ENCODE measurements at regions not wholly inside any gene's neighbourhood (a gene's known extent, or its start where the extent isn't known, plus 50 kb on each side); places are given as distances from the start of the nearest gene placed in this dataset.

DNA sequence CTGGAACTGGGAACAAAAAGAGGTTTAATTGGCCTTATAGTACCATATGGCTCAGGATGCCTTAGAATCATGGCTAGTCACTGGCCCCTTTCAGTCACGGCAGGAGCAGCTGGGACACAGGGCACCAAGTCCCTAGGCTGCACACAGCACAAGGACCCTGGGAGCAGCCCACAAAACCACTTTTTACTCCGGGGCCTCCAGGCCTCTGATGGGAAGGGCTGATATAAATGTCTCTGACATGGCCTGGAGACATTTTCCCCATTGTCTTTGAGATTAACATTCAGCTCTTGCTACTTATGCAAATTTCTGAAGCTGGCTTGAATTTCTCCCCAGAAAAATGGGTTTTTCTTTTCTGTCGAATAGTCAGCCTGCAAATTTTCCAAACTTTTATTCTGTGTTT lies 1026.4 kb upstream of the COX7C start:
- TF ChIP-seq CEBPB (IDR thresholded peaks at IDR 0.05) = no peak
- no peak for TF ChIP-seq YY1 (IDR thresholded peaks at IDR 0.05; ENCODE audit: low read depth)
- no peak for TF ChIP-seq ZBTB7A (IDR thresholded peaks at IDR 0.05; ENCODE audit: low read depth)
- TF ChIP-seq TCF12 (IDR thresholded peaks at IDR 0.05; ENCODE audit: low read depth) = no peak
- no peak for TF ChIP-seq FOXM1 (IDR thresholded peaks at IDR 0.05; ENCODE audit: borderline replicate concordance, low read depth)
- TF ChIP-seq, protein P1, sequence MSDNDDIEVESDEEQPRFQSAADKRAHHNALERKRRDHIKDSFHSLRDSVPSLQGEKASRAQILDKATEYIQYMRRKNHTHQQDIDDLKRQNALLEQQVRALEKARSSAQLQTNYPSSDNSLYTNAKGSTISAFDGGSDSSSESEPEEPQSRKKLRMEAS (IDR thresholded peaks at IDR 0.05) = no peak
- TF ChIP-seq TEAD4 (IDR thresholded peaks at IDR 0.05) = no peak
- TF ChIP-seq TAF1 (IDR thresholded peaks at IDR 0.05; ENCODE audit: low read depth) = no peak
- TF ChIP-seq CREB1 (IDR thresholded peaks at IDR 0.05; ENCODE audit: low read depth) = no peak
- TF ChIP-seq, protein P2, sequence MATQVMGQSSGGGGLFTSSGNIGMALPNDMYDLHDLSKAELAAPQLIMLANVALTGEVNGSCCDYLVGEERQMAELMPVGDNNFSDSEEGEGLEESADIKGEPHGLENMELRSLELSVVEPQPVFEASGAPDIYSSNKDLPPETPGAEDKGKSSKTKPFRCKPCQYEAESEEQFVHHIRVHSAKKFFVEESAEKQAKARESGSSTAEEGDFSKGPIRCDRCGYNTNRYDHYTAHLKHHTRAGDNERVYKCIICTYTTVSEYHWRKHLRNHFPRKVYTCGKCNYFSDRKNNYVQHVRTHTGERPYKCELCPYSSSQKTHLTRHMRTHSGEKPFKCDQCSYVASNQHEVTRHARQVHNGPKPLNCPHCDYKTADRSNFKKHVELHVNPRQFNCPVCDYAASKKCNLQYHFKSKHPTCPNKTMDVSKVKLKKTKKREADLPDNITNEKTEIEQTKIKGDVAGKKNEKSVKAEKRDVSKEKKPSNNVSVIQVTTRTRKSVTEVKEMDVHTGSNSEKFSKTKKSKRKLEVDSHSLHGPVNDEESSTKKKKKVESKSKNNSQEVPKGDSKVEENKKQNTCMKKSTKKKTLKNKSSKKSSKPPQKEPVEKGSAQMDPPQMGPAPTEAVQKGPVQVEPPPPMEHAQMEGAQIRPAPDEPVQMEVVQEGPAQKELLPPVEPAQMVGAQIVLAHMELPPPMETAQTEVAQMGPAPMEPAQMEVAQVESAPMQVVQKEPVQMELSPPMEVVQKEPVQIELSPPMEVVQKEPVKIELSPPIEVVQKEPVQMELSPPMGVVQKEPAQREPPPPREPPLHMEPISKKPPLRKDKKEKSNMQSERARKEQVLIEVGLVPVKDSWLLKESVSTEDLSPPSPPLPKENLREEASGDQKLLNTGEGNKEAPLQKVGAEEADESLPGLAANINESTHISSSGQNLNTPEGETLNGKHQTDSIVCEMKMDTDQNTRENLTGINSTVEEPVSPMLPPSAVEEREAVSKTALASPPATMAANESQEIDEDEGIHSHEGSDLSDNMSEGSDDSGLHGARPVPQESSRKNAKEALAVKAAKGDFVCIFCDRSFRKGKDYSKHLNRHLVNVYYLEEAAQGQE (IDR thresholded peaks at IDR 0.05; ENCODE audit: low read depth) = no peak
- TF ChIP-seq EP300 (IDR thresholded peaks at IDR 0.05; ENCODE audit: borderline replicate concordance) = no peak

DNA sequence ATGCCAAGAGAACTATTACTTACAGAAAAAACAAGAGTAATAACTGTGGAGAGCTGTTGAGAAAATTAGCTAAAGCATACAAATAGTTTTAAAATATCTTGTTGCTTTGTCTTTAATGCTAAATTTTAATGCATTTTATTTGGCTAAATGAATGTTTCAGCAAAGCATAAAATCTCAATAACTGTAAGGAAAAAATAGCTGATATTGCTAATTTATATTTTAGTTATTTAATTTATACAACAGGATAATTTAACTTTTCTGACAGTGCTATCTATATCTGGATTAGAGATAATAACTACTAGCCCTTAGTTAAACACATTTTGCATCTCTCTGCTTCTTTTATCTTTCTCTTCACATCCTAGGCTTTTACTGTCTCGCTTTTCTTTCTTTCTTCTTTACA lies 1014.9 kb upstream of the COX7C start:
- no peak for TF ChIP-seq TEAD4 (IDR thresholded peaks at IDR 0.05)
- TF ChIP-seq TAF1 (IDR thresholded peaks at IDR 0.05; ENCODE audit: low read depth) = no peak
- TF ChIP-seq EP300 (IDR thresholded peaks at IDR 0.05; ENCODE audit: borderline replicate concordance) = no peak
- TF ChIP-seq, protein P3, sequence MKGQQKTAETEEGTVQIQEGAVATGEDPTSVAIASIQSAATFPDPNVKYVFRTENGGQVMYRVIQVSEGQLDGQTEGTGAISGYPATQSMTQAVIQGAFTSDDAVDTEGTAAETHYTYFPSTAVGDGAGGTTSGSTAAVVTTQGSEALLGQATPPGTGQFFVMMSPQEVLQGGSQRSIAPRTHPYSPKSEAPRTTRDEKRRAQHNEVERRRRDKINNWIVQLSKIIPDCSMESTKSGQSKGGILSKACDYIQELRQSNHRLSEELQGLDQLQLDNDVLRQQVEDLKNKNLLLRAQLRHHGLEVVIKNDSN (IDR thresholded peaks at IDR 0.05) = no peak
- no peak for TF ChIP-seq NFIC (IDR thresholded peaks at IDR 0.05)
- no peak for TF ChIP-seq ZBTB7A (IDR thresholded peaks at IDR 0.05; ENCODE audit: low read depth)
- TF ChIP-seq FOXM1 (IDR thresholded peaks at IDR 0.05; ENCODE audit: borderline replicate concordance, low read depth) = no peak
- TF ChIP-seq TCF12 (IDR thresholded peaks at IDR 0.05; ENCODE audit: low read depth) = no peak
- no peak for TF ChIP-seq YY1 (IDR thresholded peaks at IDR 0.05; ENCODE audit: low read depth)
- TF ChIP-seq EGR1 (IDR thresholded peaks at IDR 0.05) = no peak
- no peak for TF ChIP-seq CEBPB (IDR thresholded peaks at IDR 0.05)
- TF ChIP-seq CREB1 (IDR thresholded peaks at IDR 0.05; ENCODE audit: low read depth) = no peak
- TF ChIP-seq, protein P1 (IDR thresholded peaks at IDR 0.05) = no peak
- TF ChIP-seq, protein P2 (IDR thresholded peaks at IDR 0.05; ENCODE audit: low read depth) = no peak
- no peak for TF ChIP-seq RAD21 (IDR thresholded peaks at IDR 0.05; ENCODE audit: low read depth)

DNA sequence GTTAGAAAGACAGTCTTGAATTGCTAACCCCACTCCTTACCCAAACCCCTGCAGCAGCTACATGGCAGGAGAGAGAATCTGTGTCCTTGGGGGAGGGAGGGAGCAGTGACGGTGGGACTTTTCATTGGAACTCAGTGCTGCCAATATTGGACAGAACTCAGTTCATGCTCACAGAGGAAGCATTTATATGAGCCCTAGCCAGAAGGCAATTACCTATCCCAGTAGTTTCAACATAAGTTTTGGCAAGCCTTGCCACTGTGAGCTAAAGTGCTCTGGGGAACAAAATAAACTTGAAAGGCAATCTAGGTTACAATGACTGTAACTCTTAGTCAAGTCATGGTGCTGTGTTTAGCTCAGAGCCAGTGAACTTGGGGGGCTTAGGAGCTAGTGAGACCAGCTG lies 1013.4 kb upstream of the COX7C start:
- TF ChIP-seq FOXM1 (IDR thresholded peaks at IDR 0.05; ENCODE audit: borderline replicate concordance, low read depth) (no peak), EP300 (IDR thresholded peaks at IDR 0.05; ENCODE audit: borderline replicate concordance) (no peak), CREB1 (IDR thresholded peaks at IDR 0.05; ENCODE audit: low read depth) (no peak), EGR1 (IDR thresholded peaks at IDR 0.05) (no peak), YY1 (IDR thresholded peaks at IDR 0.05; ENCODE audit: low read depth) (no peak), TEAD4 (IDR thresholded peaks at IDR 0.05) (no peak), RAD21 (IDR thresholded peaks at IDR 0.05; ENCODE audit: low read depth) (no peak), NFIC (IDR thresholded peaks at IDR 0.05) (no peak), ZBTB7A (IDR thresholded peaks at IDR 0.05; ENCODE audit: low read depth) (no peak), TAF1 (IDR thresholded peaks at IDR 0.05; ENCODE audit: low read depth) (no peak), CEBPB (IDR thresholded peaks at IDR 0.05) (no peak), TCF12 (IDR thresholded peaks at IDR 0.05; ENCODE audit: low read depth) (no peak)
- TF ChIP-seq, protein P1 (IDR thresholded peaks at IDR 0.05) = no peak
- TF ChIP-seq, protein P3 (IDR thresholded peaks at IDR 0.05) = no peak

DNA sequence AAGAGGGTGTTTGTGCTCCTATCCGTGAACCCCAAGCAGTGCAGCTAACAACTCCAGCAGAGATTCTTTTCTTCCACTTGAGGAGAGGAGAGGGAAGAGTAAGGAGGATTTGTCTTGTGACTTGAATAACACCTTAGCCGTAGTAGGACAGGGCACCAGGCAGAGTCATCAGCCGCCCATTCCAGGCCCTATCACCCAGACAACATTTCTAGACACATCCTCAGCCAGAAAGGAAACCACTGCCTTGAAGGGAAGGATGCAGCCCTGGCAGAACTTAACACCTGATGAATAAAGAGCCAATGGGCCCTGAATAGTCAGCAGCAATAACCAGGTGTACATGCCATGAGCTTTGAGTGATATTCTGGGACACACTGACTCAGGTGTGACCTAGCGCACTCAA lies 1013.0 kb upstream of the COX7C start:
- no peak for TF ChIP-seq TEAD4 (IDR thresholded peaks at IDR 0.05)
- TF ChIP-seq YY1 (IDR thresholded peaks at IDR 0.05; ENCODE audit: low read depth) = no peak
- TF ChIP-seq, protein P2 (IDR thresholded peaks at IDR 0.05; ENCODE audit: low read depth) = no peak
- no peak for TF ChIP-seq TCF12 (IDR thresholded peaks at IDR 0.05; ENCODE audit: low read depth)
- TF ChIP-seq, protein P3 (IDR thresholded peaks at IDR 0.05) = no peak
- no peak for TF ChIP-seq CEBPB (IDR thresholded peaks at IDR 0.05)
- TF ChIP-seq, protein P1 (IDR thresholded peaks at IDR 0.05) = no peak
- no peak for TF ChIP-seq ZBTB7A (IDR thresholded peaks at IDR 0.05; ENCODE audit: low read depth)
- no peak for TF ChIP-seq RAD21 (IDR thresholded peaks at IDR 0.05; ENCODE audit: low read depth)
- no peak for TF ChIP-seq TAF1 (IDR thresholded peaks at IDR 0.05; ENCODE audit: low read depth)
